HepG2 (cell line): ENCODE measurements at regions not wholly inside any gene's neighbourhood (a gene's known extent, or its start where the extent isn't known, plus 50 kb on each side); places are given as distances from the start of the nearest gene placed in this dataset.
A peak's percentile ranks its signal among the peaks of the same experiment; 100 is the strongest.

Source experiments
- ATAC-seq: fragments of 200-7000 bp; cut with Tn5 transposase; 3 replicates; pipeline ENCODE4 v1.9.1; 2020; ENCODE audit warnings: mild to moderate bottlenecking, moderate library complexity
- BruUV-seq: library from RNA; stranded (reverse); fragments of 400-500 nt; replicated peaks from 2 replicates; lab custom pipeline; 2021; lab: Mats Ljungman, UMichigan
- CTCF ChIA-PET: fragments of 300-600 bp; formaldehyde crosslinking; extraction: SDS; loops from one replicate; lab custom pipeline; 2021; ENCODE audit warnings: low total read pairs, inconsistent platforms, low intra/inter-chr PET ratio; lab: Yijun Ruan, JAX
- POLR2A ChIA-PET: fragments of 350-600 bp; sonication (Branson Sonifier 250); formaldehyde crosslinking; loops from one replicate; lab custom pipeline; 2020; ENCODE audit warnings: antibody characterized with exemption, inconsistent platforms; lab: Yijun Ruan, JAX
- DNase-seq: peaks from one replicate; pipeline ENCODE4 v3.0.0-alpha.2; 2015; ENCODE audit warnings: low spot score
- FAIRE-seq: peaks from 3 replicates; lab custom pipeline; 2011; peaks lifted over from hg19 to GRCh38; lab: Jason Lieb, UNC
- H2AFZ ChIP-seq: one replicate; pipeline ENCODE4 v1.6.1; 2011; ENCODE audit warnings: low read length, inconsistent platforms
- H3K27ac ChIP-seq: fragments of 300-600 bp; 3 replicates; pipeline ENCODE4 v1.8.0; 2011; ENCODE audit warnings: mixed run types, mild to moderate bottlenecking, mixed read lengths, low read length, inconsistent platforms; ENCODE audit not compliant: insufficient read depth; ENCODE audit errors: extremely low read length
- H3K27me3 ChIP-seq, 2 experiments: fragments of 200-600 bp in 1 of 2; 2 replicates in 1 of 2; 3 replicates in 1 of 2; pipeline versions ENCODE4 v1.6.0 to v1.8.0; 2011; ENCODE audit warnings: low read length in 2 of 2, mild to moderate bottlenecking in 2 of 2, moderate library complexity in 2 of 2, inconsistent platforms in 1 of 2; ENCODE audit not compliant: insufficient read depth in 2 of 2, control insufficient read depth in 1 of 2
- H3K36me3 ChIP-seq, 2 experiments: fragments of 200-600 bp in 1 of 2; replicated peaks in 1 of 2; 2 replicates in 1 of 2; 3 replicates in 1 of 2; pipeline versions ENCODE4 v1.5.1 to v1.8.0; 2011; ENCODE audit warnings: low read length in 2 of 2, inconsistent platforms in 1 of 2; ENCODE audit not compliant: insufficient read depth in 2 of 2, control insufficient read depth in 1 of 2
- H3K4me1 ChIP-seq: 2 replicates; pipeline ENCODE4 v1.5.1; 2012; ENCODE audit warnings: low read length, inconsistent platforms; ENCODE audit not compliant: insufficient read depth
- H3K4me2 ChIP-seq: 2 replicates; pipeline ENCODE4 v1.6.0; 2011; ENCODE audit warnings: low read depth, low read length, inconsistent platforms
- H3K4me3 ChIP-seq, 3 experiments: fragments of 200-600 bp in 1 of 3; sonication (generic), shearing (Covaris generic) in 1 of 3; replicated peaks in 1 of 3; 2 replicates each; pipeline ENCODE4 v1.5.1; 2011 to 2016; ENCODE audit warnings: low read length in 3 of 3, inconsistent platforms in 2 of 3, low read depth in 2 of 3, mild to moderate bottlenecking in 2 of 3, control low read depth in 1 of 3, mixed read lengths in 1 of 3; ENCODE audit not compliant: insufficient read depth in 1 of 3
- H3K79me2 ChIP-seq: one replicate; pipeline ENCODE4 v1.6.1; 2011; ENCODE audit warnings: low read length, inconsistent platforms; ENCODE audit not compliant: insufficient read depth
- H3K9ac ChIP-seq: 2 replicates; pipeline ENCODE4 v1.6.0; 2011; ENCODE audit warnings: mild to moderate bottlenecking, low read depth, low read length, inconsistent platforms; ENCODE audit not compliant: insufficient read depth
- H3K9me3 ChIP-seq: 2 replicates; pipeline ENCODE4 v1.5.1; 2012; ENCODE audit warnings: mild to moderate bottlenecking, low read length
- H4K20me1 ChIP-seq: 2 replicates; pipeline ENCODE4 v1.6.0; 2011; ENCODE audit warnings: inconsistent platforms, mild to moderate bottlenecking, low read length, moderate library complexity; ENCODE audit not compliant: insufficient read depth
- BRCA1 ChIP-seq: sonication (generic); formaldehyde crosslinking; IDR thresholded peaks from 2 replicates; pipeline ENCODE4 v1.4.0; 2020; ENCODE audit warnings: missing genetic modification reagents
- CEBPB ChIP-seq: IDR thresholded peaks from 2 replicates; pipeline ENCODE4 v1.6.1; 2011; ENCODE audit warnings: low read depth, low read length, improper control_type of control experiment, borderline replicate concordance
- CREB1 ChIP-seq, 2 experiments: fragments of 450-650 bp in 1 of 2; IDR thresholded peaks; 2 replicates each; pipeline ENCODE4 v1.6.1; 2016 to 2017; ENCODE audit warnings: control low read depth in 1 of 2, mild to moderate bottlenecking in 1 of 2, missing compliant biosample characterization in 1 of 2, missing genetic modification characterization in 1 of 2
- MLLT10 ChIP-seq: sonication (generic); formaldehyde crosslinking; IDR thresholded peaks from 2 replicates; pipeline ENCODE4 v1.4.0; 2020; ENCODE audit warnings: missing genetic modification reagents
- WGBS: methylation state at CpG from one replicate; pipeline ENCODE4 v1.1.6; 2017; ENCODE audit warnings: low lambda C conversion rate; 5-methylcytosine and 5-hydroxymethylcytosine counted together
- in situ Hi-C: cut with HindIII; loops from 2 replicates; pipeline ENCODE4 v1.10.0; 2017; ENCODE audit warnings: low pct_unique_long_range_greater_than_20kb; ENCODE audit not compliant: extremely low pct_ligation_motif_present
- intact Hi-C: fragments of 100-400 bp; cut with micrococcal nuclease; formaldehyde crosslinking; loops from one replicate; pipeline ENCODE4 v1.10.0; 2022; ENCODE audit not compliant: unreplicated experiment

DNA sequence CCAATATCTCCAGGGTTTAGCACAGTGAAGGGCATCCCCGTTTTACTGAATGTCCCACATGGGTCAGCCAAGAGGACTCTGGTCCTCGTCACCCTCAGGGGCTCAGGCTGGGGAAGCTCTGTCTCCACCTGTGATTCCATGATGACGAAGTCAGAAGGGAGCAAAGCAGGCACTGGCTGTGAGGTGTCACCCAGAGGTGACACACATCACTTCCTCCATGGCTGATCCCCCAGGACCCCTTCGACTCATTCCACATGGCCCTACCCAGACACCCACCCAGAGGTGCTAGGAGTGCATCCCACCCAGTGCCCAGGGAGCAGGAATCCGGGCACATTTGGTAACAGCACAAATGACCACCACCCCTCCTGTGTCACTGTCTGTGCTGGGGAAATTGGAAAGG is 145.2 kb upstream of the VSTM2B start:
- Histone ChIP-seq H3K27me3 (no peaks in the 10 kb centered on the region; a peak in 1 of 5 replicates), H3K9ac (no peak overlapping the region), H3K4me3 (no peak overlapping the region), H3K4me1 (no peaks in the 10 kb centered on the region), H4K20me1 (no peaks in the 10 kb centered on the region), H3K4me2 (no peak overlapping the region), H3K79me2 (no peaks in the 10 kb centered on the region), H3K36me3 (no peaks in the 10 kb centered on the region), H3K9me3 (no peaks in the 10 kb centered on the region), H3K27ac (no peak overlapping the region), H2AFZ (no peak overlapping the region)
- 6% methylated on average over 3 of the region's 5 CpGs for WGBS
- intact Hi-C loops (no loop called here), in situ Hi-C loops (no loop called here)
- DNase-seq: no peak
- BruUV-seq: no TSS peak
- FAIRE-seq: no peak
- ChIA-PET CTCF (no interaction called here), POLR2A (no interaction called here)
- TF ChIP-seq MLLT10 (CRISPR knock-in tag): no peak
- peak; percentile 44 for TF ChIP-seq CREB1 (IDR thresholded peaks at IDR 0.05)
- no peak for TF ChIP-seq CREB1 (CRISPR knock-in tag; IDR thresholded peaks at IDR 0.05)
- ATAC-seq: no peak

DNA sequence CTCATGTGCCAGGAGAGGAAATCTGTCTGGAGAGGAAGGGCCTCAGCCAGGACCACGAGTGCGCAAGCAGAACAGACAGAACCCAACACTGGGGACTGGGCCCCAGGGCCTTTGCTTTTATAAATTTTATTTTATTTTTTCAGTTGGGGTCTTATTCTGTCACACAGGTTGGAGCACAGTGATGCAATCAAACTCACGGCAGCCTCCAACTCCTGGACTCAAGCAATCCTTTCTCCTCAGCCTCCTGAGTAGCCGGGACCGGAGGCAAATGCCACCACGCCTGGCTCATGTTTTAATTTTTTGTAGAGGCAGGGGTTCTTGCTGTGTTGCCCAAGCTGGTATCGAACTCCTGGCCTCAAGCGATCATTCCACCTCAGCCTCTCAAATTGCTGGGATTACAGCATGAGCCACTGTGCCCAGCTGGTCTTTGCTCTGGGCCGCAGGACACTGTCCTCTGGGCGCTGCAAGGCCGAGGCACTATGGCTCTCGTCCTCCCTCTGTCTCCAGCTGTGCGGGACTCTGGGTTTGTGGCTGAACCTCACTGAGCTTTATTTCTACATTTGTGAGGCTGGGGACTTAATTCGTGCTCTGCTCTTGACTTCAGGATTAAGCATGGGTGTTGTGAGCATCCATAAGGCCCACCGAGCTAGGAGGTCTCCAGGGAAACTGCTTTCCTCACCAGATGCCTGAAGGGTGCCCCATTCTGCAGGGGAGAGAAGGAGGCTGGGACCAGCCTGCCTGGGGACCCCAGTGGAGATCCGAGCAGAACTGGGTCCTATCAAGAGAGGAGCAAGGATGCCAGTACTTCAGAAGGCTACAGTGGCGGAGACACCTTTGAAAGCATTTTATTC is 144.2 kb upstream of the VSTM2B start:
- 39% methylated on average over 12 of the region's 17 CpGs for WGBS

More for the DNA sequence above, 144.2 kb upstream of the VSTM2B start:
- H3K27me3 ChIP-seq: peaks cover 0 to 1% of the 10 kb centered on the region in 2 experiments; a peak in 1 of 5 replicates
- H3K27ac ChIP-seq: no peak overlapping the region
- intact Hi-C loops (no loop called here), in situ Hi-C loops (no loop called here)
- ChIA-PET POLR2A (no interaction called here), CTCF (no interaction called here)
- H3K4me1 ChIP-seq: no peaks in the 10 kb centered on the region
- H3K9ac ChIP-seq: no peak overlapping the region
- BruUV-seq: no TSS peak
- H3K4me3 ChIP-seq: no peak overlapping the region
- TF ChIP-seq CEBPB: 0 out of 2 replicates have a peak, but pooled peaks have one; percentile 2
- TF ChIP-seq BRCA1: no peak
- no peak overlapping the region for H2AFZ ChIP-seq
- H3K4me2 ChIP-seq: no peak overlapping the region
- no peaks in the 10 kb centered on the region for H3K9me3 ChIP-seq
- no peak for DNase-seq
- FAIRE-seq: no peak
- no peaks in the 10 kb centered on the region for H3K36me3 ChIP-seq
- ATAC-seq: no peak
- H3K79me2 ChIP-seq: no peaks in the 10 kb centered on the region
- H4K20me1 ChIP-seq: no peaks in the 10 kb centered on the region
